ENCODE measurements at regions not wholly inside any gene's neighbourhood (a gene's known extent, or its start where the extent isn't known, plus 50 kb on each side); places are given as distances from the start of the nearest gene placed in this dataset.
"Not testable (repeated sequence)": the region's sequence is repeated elsewhere in the genome, so short reads cannot be mapped to it uniquely, and the experiment has no call there.

DNA sequence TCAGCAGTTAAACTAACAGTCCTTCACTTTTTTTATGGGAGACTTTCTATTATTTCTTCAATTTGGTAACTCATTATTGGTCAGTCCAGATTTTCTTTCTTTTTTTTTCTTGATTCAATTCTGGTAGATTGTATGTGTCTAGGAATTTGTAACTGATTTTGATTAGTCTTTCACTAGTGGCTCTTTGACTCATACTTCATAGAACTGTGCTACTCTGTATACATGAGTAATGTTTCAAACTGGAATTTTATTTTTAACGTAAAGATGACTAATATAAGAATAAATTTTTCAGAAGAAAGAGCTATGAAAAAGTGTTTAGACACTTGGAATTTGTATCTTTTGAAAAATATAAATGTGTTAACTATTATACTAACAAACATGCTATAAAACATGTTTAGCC, 813.0 kb downstream of the TRAM1L1 start:
- Histone ChIP-seq H2BK120ac (ENCODE audit: low read depth, low read length) (no peak overlapping the region), H4K5ac (ENCODE audit: low read depth, low read length) (no peak overlapping the region), H2BK15ac (ENCODE audit: low read depth, low read length) (no peak overlapping the region), H4K8ac (ENCODE audit: low read depth in 2 of 2, low read length in 2 of 2) (no peak overlapping the region), H2AK5ac (ENCODE audit: low read depth, low read length) (no peak overlapping the region), H2BK20ac (ENCODE audit: low read depth, low read length) (no peak overlapping the region), H3K18ac (ENCODE audit: low read depth, low read length) (no peak overlapping the region), H3K14ac (replicated peaks; ENCODE audit: low read depth, low read length) (no peak overlapping the region), H3K4me2 (ENCODE audit: low read depth, low read length) (no peak overlapping the region), H3K9me1 (ENCODE audit: insufficient read depth, low read length) (no peaks in the 10 kb centered on the region), H3K4me1 (ENCODE audit: control insufficient read depth, insufficient read depth, low read length) (no peaks in the 10 kb centered on the region), H2BK5ac (ENCODE audit: low read depth, low read length, poor library complexity, severe bottlenecking) (no peak overlapping the region), H3K79me1 (ENCODE audit: low read depth in 1 of 2, low read length in 2 of 2) (no peaks in the 10 kb centered on the region), H3K56ac (ENCODE audit: extremely low read depth, insufficient read depth, low read length) (no peak overlapping the region), H3K23ac (ENCODE audit: low read depth, low read length) (no peak overlapping the region), H3K36me3 (ENCODE audit: control insufficient read depth, insufficient read depth, low read length) (no peaks in the 10 kb centered on the region), H3K4ac (ENCODE audit: low read depth, low read length) (no peak overlapping the region), H3K9me3 (ENCODE audit: control insufficient read depth, insufficient read depth, low read length) (peaks cover 14% of the 10 kb centered on the region), H4K91ac (ENCODE audit: insufficient read depth, low read depth, low read length) (no peak overlapping the region), H3K4me3 (ENCODE audit: insufficient read depth, low read depth, low read length) (no peak overlapping the region), H2AFZ (replicated peaks; ENCODE audit: low read length, poor library complexity) (no peak overlapping the region), H2AK9ac (replicated peaks; ENCODE audit: low read depth, low read length, poor library complexity) (no peak overlapping the region), H3K27me3 (ENCODE audit: control insufficient read depth, insufficient read depth, low read length) (no peaks in the 10 kb centered on the region), H3K27ac (ENCODE audit: insufficient read depth, low read length) (no peak overlapping the region), H4K20me1 (ENCODE audit: insufficient read depth, low read length) (no peaks in the 10 kb centered on the region), H3K9ac (ENCODE audit: low read depth, low read length) (no peak overlapping the region)
- DNase-seq (no peak), ATAC-seq (ENCODE audit: low read depth) (no peak)
- in situ Hi-C loops (cut with MboI; ENCODE audit: low sequenced_read_pairs) (no loop called here), dilution Hi-C loops (cut with HindIII; ENCODE audit: low sequenced_read_pairs, unreplicated experiment) (no loop called here), intact Hi-C loops (cut with micrococcal nuclease) (no loop called here)
- ChIA-PET CTCF (no interaction called here), POLR2A (ENCODE audit: unreplicated experiment) (no interaction called here)
- BruUV-seq (replicated peaks): no TSS peak
- TF ChIP-seq, protein P1, sequence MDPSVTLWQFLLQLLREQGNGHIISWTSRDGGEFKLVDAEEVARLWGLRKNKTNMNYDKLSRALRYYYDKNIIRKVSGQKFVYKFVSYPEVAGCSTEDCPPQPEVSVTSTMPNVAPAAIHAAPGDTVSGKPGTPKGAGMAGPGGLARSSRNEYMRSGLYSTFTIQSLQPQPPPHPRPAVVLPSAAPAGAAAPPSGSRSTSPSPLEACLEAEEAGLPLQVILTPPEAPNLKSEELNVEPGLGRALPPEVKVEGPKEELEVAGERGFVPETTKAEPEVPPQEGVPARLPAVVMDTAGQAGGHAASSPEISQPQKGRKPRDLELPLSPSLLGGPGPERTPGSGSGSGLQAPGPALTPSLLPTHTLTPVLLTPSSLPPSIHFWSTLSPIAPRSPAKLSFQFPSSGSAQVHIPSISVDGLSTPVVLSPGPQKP (IDR thresholded peaks at IDR 0.05; ENCODE audit: borderline replicate concordance, low read depth, low read length): no peak
- TF ChIP-seq NFE2L2 (IDR thresholded peaks at IDR 0.05; ENCODE audit: low read depth, low read length) (no peak), MAFK (IDR thresholded peaks at IDR 0.05; ENCODE audit: low read depth, low read length) (no peak), MAZ (IDR thresholded peaks at IDR 0.05; ENCODE audit: borderline replicate concordance, low read depth, low read length) (no peak), RAD21 (IDR thresholded peaks at IDR 0.05; ENCODE audit: low read length) (no peak), BHLHE40 (IDR thresholded peaks at IDR 0.05; ENCODE audit: low read depth, low read length) (no peak), CTCF (conservative IDR thresholded peaks at IDR 0.05; ENCODE audit: low read depth, low read length) (no peak)
- WGBS, 2 experiments (ENCODE audit: extremely low coverage in 2 of 2, insufficient read length in 1 of 2): no CpG with 5 or more reads among the region's 1 CpG

DNA sequence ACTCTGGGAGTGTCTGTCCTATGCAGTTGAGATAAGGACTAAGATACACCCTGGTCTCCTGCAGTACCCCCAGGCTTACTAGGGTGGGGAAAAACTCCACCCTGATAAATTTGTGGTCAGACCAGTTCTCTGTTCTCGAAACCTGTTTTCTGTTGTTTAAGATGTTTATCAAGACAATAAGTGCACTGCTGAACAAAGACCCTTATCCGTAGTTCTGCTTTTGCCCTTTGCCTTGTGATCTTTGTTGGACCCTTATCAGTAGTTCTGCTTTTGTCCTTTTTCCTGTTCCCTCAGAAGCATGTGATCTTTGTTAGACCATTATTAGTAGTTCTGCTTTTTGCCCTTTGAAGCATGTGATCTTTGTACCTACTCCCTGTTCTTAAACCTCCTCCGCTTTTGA, 824.4 kb downstream of the TRAM1L1 start:
- BruUV-seq (replicated peaks); CTCF ChIA-PET; H2AK5ac ChIP-seq (ENCODE audit: low read depth, low read length); H2BK5ac ChIP-seq (ENCODE audit: low read depth, low read length, poor library complexity, severe bottlenecking); H2BK20ac ChIP-seq (ENCODE audit: low read depth, low read length); in situ Hi-C loops (cut with MboI; ENCODE audit: low sequenced_read_pairs); dilution Hi-C loops (cut with HindIII; ENCODE audit: low sequenced_read_pairs, unreplicated experiment); H3K18ac ChIP-seq (ENCODE audit: low read depth, low read length); H3K4me1 ChIP-seq (ENCODE audit: control insufficient read depth, insufficient read depth, low read length); H2BK120ac ChIP-seq (ENCODE audit: low read depth, low read length); H4K91ac ChIP-seq (ENCODE audit: insufficient read depth, low read depth, low read length); H3K36me3 ChIP-seq (ENCODE audit: control insufficient read depth, insufficient read depth, low read length); H3K9me1 ChIP-seq (ENCODE audit: insufficient read depth, low read length); H3K4me2 ChIP-seq (ENCODE audit: low read depth, low read length); H4K20me1 ChIP-seq (ENCODE audit: insufficient read depth, low read length); H3K27ac ChIP-seq (ENCODE audit: insufficient read depth, low read length); H3K56ac ChIP-seq (ENCODE audit: extremely low read depth, insufficient read depth, low read length); intact Hi-C loops (cut with micrococcal nuclease); H3K9me3 ChIP-seq (ENCODE audit: control insufficient read depth, insufficient read depth, low read length); H2AK9ac ChIP-seq (replicated peaks; ENCODE audit: low read depth, low read length, poor library complexity); H3K23ac ChIP-seq (ENCODE audit: low read depth, low read length); H4K8ac ChIP-seq (ENCODE audit: low read depth in 2 of 2, low read length in 2 of 2); H2AFZ ChIP-seq (replicated peaks; ENCODE audit: low read length, poor library complexity); H3K14ac ChIP-seq (replicated peaks; ENCODE audit: low read depth, low read length); H3K9ac ChIP-seq (ENCODE audit: low read depth, low read length); H3K4me3 ChIP-seq (ENCODE audit: insufficient read depth, low read depth, low read length); H4K5ac ChIP-seq (ENCODE audit: low read depth, low read length); H2BK15ac ChIP-seq (ENCODE audit: low read depth, low read length); H3K4ac ChIP-seq (ENCODE audit: low read depth, low read length); ATAC-seq (ENCODE audit: low read depth); H3K27me3 ChIP-seq (ENCODE audit: control insufficient read depth, insufficient read depth, low read length); DNase-seq; POLR2A ChIA-PET (ENCODE audit: unreplicated experiment); H3K79me1 ChIP-seq (ENCODE audit: low read depth in 1 of 2, low read length in 2 of 2): not testable (repeated sequence)
- WGBS, 2 experiments (ENCODE audit: extremely low coverage in 2 of 2, insufficient read length in 1 of 2): no CpG with 5 or more reads among the region's 3 CpGs

Measured in IMR-90 (cell line).